Parathyroid adenoma (tissue), 2 donors: ENCODE measurements at regions not wholly inside any gene's neighbourhood (a gene's known extent, or its start where the extent isn't known, plus 50 kb on each side); places are given as distances from the start of the nearest gene placed in this dataset.

ENCODE experiments used
- H2AFZ ChIP-seq: fragments of 300-600 bp; sonication (generic); one replicate; pipeline ENCODE4 v1.7.0; 2017; ENCODE audit warnings: antibody characterized with exemption, mild to moderate bottlenecking
- H3K27ac ChIP-seq: fragments of 300-600 bp; sonication (generic); one replicate; pipeline ENCODE4 v1.7.0; 2017
- H3K27me3 ChIP-seq: fragments of 300-600 bp; sonication (generic); one replicate; pipeline ENCODE4 v1.7.0; 2017; ENCODE audit warnings: low read length; ENCODE audit not compliant: control insufficient read depth, insufficient read depth
- H3K36me3 ChIP-seq: fragments of 300-600 bp; sonication (generic); one replicate; pipeline ENCODE4 v1.7.0; 2017; ENCODE audit warnings: low read length; ENCODE audit not compliant: control insufficient read depth, insufficient read depth
- H3K4me1 ChIP-seq: fragments of 300-600 bp; sonication (generic); one replicate; pipeline ENCODE4 v1.7.0; 2017; ENCODE audit warnings: control low read depth
- H3K4me2 ChIP-seq: fragments of 300-600 bp; sonication (generic); one replicate; pipeline ENCODE4 v1.7.0; 2017; ENCODE audit warnings: low read length
- H3K4me3 ChIP-seq: fragments of 300-600 bp; sonication (generic); one replicate; pipeline ENCODE4 v1.7.0; 2017; ENCODE audit warnings: low read depth, low read length
- H3K79me2 ChIP-seq: fragments of 300-600 bp; sonication (generic); one replicate; pipeline ENCODE4 v1.7.0; 2017; ENCODE audit warnings: control low read depth
- H3K9ac ChIP-seq: fragments of 300-600 bp; sonication (generic); one replicate; pipeline ENCODE4 v1.7.0; 2017; ENCODE audit warnings: mild to moderate bottlenecking
- H3K9me3 ChIP-seq: fragments of 300-600 bp; sonication (generic); one replicate; pipeline ENCODE4 v1.7.0; 2017; ENCODE audit warnings: low read length; ENCODE audit not compliant: control insufficient read depth
- CTCF ChIP-seq: fragments of 300-600 bp; sonication (generic); IDR thresholded peaks from one replicate; pipeline ENCODE4 v1.7.0; 2017; ENCODE audit warnings: antibody characterized with exemption, mild to moderate bottlenecking
- donor health status: primary hyperparathyroidism.

- Histone ChIP-seq H3K27ac (no peak overlapping the region), H3K36me3 (no peaks in the 10 kb centered on the region), H3K4me2 (no peak overlapping the region), H3K9me3 (no peaks in the 10 kb centered on the region), H3K4me3 (no peak overlapping the region), H3K27me3 (no peaks in the 10 kb centered on the region), H3K9ac (no peak overlapping the region), H3K4me1 (no peaks in the 10 kb centered on the region), H3K79me2 (no peaks in the 10 kb centered on the region), H2AFZ (no peak overlapping the region)
- no peak for TF ChIP-seq CTCF
These were observed 79.7 kb upstream of the SYNDIG1 start for GRCh38 chr20:24389686-24390085.

GRCh38 chr20:24388828-24389380 is 80.5 kb upstream of the SYNDIG1 start:
- Histone ChIP-seq H3K27ac (no peak overlapping the region), H3K4me3 (no peak overlapping the region), H3K9ac (no peak overlapping the region), H3K4me1 (no peaks in the 10 kb centered on the region), H3K36me3 (no peaks in the 10 kb centered on the region), H2AFZ (no peak overlapping the region), H3K27me3 (no peaks in the 10 kb centered on the region), H3K9me3 (no peaks in the 10 kb centered on the region), H3K79me2 (no peaks in the 10 kb centered on the region), H3K4me2 (no peak overlapping the region)
- no peak for TF ChIP-seq CTCF

GRCh38 chr20:24385547-24385946 is 83.9 kb upstream of the SYNDIG1 start:
- H3K9ac ChIP-seq, result no peak overlapping the region
- TF ChIP-seq CTCF, result no peak
- H3K27ac ChIP-seq, result no peak overlapping the region
- no peak overlapping the region for H2AFZ ChIP-seq
- H3K9me3 ChIP-seq, result no peaks in the 10 kb centered on the region
- H3K79me2 ChIP-seq, result no peaks in the 10 kb centered on the region
- H3K4me3 ChIP-seq, result no peak overlapping the region
- no peaks in the 10 kb centered on the region for H3K27me3 ChIP-seq
- H3K36me3 ChIP-seq, result no peaks in the 10 kb centered on the region
- no peak overlapping the region for H3K4me2 ChIP-seq
- H3K4me1 ChIP-seq, result no peaks in the 10 kb centered on the region

GRCh38 chr20:24384865-24385264 is 84.6 kb upstream of the SYNDIG1 start:
- Histone ChIP-seq H3K27me3 (no peaks in the 10 kb centered on the region), H3K36me3 (no peaks in the 10 kb centered on the region), H3K9me3 (no peaks in the 10 kb centered on the region), H2AFZ (no peak overlapping the region), H3K27ac (no peak overlapping the region), H3K4me3 (no peak overlapping the region), H3K4me2 (no peak overlapping the region), H3K9ac (no peak overlapping the region), H3K79me2 (no peaks in the 10 kb centered on the region), H3K4me1 (no peaks in the 10 kb centered on the region)
- TF ChIP-seq CTCF, result no peak

- H3K27ac ChIP-seq, result no peak overlapping the region
- H3K9me3 ChIP-seq, result no peaks in the 10 kb centered on the region
- no peaks in the 10 kb centered on the region for H3K36me3 ChIP-seq
- no peak overlapping the region for H3K9ac ChIP-seq
- no peaks in the 10 kb centered on the region for H3K79me2 ChIP-seq
- H3K27me3 ChIP-seq, result no peaks in the 10 kb centered on the region
- H3K4me1 ChIP-seq, result no peaks in the 10 kb centered on the region
- TF ChIP-seq CTCF, result no peak
- no peak overlapping the region for H3K4me3 ChIP-seq
- no peak overlapping the region for H3K4me2 ChIP-seq
- no peak overlapping the region for H2AFZ ChIP-seq
These were observed 86.7 kb upstream of the SYNDIG1 start for GRCh38 chr20:24382743-24383142.
